GM19351 (cell line): ENCODE measurements at regions not wholly inside any gene's neighbourhood (a gene's known extent, or its start where the extent isn't known, plus 50 kb on each side); places are given as distances from the start of the nearest gene placed in this dataset.
A peak's percentile ranks its signal among the peaks of the same experiment; 100 is the strongest.

Experiments used
- ATAC-seq: cut with Tn5 transposase; IDR thresholded peaks from one replicate; pipeline ENCODE4 v1.9.1; 2021; ENCODE audit warnings: mild to moderate bottlenecking, moderate library complexity; ENCODE audit not compliant: unreplicated experiment

DNA sequence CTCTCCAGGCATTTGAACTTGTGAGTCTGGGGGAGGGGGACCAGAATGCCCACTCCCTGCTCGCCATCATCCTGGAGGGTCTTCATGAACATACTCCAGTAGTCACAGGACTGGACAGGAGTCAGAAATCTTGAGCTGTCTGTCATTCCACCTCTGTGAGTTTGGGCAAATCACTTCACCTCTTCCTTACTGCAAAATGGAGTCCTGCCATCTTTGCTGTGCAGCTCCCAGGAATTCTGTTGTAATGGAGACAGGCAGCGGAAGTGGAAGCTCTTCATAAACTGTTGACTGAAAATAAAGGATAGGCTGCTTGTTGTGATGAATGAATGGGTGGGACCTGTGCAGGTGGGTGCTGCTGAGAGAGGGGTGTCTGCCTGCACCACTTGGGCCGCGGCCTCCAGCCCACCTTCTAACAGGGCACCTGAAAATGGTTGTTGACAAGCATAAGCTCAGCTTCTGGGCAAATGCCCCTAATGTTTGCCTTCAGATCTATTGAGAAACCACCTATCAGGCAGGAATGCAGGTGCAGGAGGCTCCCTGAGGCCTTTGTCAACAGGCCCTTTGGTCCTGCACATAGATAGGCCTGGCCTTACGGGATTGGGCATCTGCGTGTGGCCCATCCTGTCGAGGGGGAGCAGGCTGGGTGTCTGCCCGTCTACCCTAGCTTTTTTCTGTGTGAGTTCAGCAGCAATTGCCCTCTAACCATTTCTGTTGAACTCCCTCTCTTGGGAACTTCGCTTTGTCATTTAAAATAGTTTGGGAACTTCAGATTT, 321.0 kb downstream of the RPS6KC1 start:
- ATAC-seq, result no peak

DNA sequence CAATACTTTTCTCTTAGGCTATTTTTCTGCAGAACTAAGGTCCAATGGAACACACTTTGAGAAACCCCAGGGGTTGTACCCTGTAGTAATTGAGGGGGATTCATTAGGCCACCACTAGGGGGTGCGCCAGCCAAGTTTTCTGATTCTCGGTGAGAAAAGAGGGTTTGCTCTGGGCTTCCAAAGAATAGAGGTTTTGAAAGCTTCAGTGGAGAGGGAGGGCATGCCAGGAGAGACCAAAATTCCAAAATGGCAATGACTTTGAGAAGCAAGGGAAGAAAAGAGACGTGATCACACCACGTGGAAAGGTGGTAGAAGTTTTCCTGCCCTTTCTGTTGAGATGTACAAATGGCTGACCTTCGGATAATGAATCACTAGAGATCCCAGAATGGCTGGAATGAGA, 323.3 kb downstream of the RPS6KC1 start:
- ATAC-seq, result peak; percentile 94

DNA sequence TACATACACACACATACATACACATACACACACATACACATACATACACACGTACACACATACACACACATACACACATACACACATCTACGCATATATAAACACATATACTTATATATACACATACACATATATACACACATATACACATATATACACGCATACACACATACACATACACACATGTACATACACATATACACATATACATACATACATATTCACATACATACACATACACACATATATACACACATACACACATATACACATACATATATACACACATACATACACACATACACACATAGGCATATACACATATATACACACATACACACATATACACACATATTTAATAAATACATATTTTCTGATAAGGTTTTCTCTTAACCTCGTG, 324.0 kb downstream of the RPS6KC1 start:
- ATAC-seq, result no peak

DNA sequence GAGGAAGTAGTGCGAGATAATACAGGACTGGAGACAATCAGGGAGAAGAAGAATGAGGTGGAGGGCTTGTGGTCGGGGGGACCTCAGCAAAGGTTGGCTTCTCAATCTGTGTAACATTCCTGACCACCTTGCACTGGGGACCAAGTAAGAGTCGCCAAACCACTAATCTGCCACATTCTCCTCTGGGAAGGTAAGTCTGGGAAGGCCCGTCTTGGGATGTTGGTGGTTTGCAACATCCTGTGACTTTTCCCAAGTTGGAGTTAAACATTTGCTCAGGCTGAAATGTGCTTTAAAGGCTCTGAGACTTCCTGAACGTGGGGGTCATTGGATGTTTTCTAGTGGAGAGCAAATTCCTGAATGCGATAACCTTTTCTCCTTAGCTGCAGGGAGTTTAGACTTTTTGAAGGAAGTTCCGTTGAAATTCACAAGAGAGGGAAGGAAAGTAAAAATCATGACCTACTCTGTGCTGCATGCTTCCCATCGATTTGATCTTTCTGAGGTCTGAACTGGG, 325.9 kb downstream of the RPS6KC1 start:
- no peak for ATAC-seq

DNA sequence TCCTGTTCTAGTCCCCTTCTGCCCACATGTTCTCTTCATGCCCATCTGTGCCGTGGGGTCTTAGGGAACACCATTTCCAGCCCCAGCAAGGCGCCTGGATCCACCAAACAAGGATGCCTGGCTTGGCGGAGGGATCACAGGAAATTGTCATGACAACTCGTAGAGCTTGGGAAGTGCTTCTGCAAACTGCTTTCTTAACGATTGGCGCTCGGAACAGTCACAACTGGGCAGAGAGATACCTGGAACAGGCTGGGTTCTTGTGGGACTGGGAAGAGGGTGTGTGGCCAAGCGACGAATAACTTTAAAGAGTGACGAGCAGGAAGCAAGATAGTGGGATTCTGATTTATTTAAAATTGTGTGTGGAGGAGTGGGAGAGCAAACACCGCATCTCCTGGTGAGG, 329.8 kb downstream of the RPS6KC1 start:
- ATAC-seq, result no peak

DNA sequence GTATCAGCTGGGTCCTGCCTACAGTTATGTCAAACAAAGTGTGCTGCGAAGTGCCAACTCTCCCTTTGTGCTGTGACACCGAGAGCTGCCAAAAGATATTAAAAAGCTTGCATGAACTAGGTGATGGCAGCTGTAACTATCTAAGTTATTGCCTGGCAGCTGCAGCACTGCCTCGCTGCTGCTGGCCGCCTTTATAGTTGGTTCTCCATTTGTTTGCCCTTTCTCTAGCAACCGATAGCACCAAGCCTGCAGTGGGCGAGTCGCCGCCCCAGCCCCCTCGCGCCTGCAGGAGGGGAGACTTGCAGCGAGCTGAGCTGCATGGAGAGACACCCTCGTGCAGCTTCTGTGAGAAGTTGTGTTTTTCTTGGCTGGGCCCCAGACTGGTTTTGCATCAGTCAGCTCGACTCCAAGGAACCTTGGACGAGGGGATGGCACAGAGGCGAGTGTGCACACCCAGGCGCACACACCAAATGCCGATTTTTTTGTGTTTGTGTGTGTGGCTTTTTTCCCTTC, 330.6 kb downstream of the RPS6KC1 start:
- no peak for ATAC-seq

DNA sequence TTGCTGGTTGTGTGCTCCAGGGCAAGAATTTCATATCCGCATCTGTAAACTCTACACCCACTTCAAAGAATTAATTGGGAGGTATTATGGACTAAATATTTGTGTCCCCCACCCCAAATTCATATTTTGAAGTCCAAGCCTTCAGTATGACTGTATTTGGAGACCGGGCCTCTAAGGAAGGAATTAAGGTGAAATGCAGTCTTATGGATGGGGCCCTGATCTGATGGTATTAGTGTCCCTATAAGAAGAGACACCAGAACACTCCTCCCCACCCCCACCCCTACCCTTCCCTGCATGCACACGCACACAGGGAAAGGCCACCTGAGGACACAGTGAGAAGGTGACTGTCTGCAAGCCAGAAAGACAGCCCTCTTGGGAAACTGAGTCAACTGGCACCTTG, 332.4 kb downstream of the RPS6KC1 start:
- ATAC-seq, result no peak

DNA sequence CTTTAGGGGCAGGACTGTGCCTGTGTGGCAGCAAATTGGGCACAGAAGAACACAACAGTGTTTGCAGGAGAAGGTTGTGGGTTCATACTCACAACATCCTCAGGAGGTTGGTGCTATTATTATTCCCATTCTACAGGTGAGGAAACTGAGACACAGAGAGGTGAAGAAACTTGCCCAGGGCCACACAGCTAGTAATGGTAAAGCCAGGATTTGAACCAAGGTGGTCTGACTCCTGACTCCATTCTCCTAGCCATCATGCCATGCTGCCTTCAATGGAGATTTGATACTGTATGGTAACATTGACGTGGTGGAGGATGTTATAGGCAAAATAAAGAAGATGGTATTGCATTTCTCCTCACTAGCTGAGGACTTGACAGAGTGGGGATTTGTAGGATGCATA, 334.2 kb downstream of the RPS6KC1 start:
- ATAC-seq, result no peak

DNA sequence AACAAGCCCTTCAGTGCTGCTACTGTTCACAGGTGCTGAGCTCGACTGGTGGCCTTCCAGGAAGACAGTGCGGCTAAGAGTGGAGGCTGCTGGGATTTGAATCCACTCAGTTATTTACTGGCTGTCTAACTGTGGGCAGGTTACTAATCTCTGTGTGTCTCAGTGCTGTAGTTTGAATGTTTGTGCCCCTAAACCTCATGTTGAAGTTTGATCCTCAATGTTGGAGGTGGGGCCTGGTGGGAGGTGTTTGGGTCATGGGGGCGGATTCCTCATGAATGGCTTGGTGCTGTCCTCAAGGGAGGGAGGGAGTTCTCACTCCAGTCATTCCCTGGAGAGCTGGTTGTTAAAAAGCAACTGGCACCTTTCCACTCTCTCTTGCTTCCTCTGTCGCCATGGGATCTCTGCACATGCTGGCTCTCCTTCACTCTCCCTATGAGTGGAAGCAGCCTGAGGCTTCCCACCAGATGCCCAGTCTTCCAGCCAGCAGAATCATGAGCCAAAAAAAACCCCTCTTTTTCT, 334.8 kb downstream of the RPS6KC1 start:
- no peak for ATAC-seq

DNA sequence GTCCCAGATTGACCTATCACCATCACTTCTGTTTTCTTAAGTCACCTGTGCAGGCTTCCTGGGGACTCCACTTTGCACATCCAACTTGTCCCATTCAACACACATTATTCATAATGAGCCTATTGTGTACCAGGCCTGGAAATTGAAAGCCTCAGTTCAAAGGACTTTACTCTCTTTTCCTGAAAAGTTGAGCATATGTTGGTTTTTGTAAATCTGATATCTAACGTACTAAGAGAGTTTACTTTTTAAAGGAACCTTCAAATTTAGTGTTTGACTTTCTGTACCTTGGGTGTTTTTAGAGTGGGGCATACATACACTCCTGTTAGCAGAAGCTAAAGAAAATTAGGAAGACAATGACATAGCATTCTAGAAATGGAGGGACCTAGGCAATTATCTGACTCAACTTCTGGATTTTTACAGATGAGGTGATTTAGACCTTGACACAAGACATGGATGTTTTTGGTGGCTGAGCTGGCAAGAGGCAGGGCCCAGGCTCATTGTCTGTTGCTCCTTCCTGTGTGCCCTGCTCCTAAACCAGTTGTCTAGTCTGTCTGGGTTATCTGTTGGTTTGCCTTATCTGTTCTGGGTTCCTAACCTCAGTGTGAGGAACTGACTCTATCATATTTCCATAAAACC, 336.5 kb downstream of the RPS6KC1 start:
- ATAC-seq, result no peak

DNA sequence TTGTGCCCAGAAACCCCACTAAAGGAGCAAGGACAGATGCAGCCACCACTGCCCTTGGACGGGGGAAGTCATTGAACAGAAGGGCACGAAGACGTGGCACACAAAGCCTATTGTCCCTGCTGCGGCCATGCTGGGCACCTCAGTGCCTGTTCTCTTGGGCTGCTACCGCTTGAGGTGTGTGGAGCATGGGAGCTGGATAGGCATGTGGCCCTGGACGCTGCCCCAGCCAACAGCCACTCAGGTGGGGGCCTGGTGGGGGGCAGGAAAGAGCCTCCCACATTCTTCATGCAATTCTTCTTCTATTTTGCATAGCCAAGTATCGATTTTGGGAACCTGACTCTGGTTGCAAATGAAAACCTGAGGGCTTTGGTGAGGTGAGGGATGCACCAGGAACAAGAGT, 337.2 kb downstream of the RPS6KC1 start:
- ATAC-seq, result no peak

DNA sequence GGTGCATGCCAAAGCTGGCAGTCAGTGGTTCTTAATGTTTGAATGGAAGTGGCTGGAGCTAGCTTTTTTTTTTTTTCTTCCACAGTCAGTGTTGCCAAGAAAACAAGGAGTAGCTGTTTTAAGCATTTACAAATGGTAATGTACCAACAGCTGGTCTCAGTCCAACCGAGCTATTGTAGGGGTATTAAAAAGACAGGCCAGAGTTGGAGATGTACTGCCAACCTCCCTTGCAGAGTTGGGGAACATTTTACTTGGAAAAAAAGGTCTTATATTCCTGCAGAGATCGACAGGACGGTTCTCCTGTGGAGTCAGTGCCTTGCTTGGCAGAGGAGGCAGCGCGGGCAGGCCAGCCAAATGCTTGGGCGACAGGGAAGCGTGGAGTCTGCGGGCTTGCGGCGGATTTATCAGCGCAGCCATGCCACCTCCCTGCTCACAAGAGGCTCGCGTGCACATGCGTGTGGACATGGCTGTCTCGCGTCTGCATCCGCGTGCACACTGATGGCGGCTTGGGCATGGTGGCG, 338.1 kb downstream of the RPS6KC1 start:
- ATAC-seq, result no peak

DNA sequence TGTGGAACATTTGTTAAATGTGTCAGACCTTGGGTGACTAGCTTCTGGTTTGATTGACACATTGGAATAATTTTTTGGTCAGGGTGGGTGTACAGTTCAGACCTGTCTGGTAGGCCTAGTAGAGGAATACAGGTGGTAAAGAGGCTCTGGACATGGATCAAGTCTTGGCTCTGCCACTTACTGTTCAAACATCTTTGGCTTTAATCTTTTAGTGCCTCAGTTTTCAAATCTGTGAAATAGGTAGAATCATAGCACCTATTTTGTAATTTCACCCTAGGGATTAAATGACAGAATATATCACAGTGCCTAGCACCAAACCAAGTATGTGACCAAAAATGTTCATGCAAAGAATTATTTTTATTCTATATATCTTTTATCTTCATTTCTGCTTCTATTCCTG, 340.4 kb downstream of the RPS6KC1 start:
- ATAC-seq, result no peak

DNA sequence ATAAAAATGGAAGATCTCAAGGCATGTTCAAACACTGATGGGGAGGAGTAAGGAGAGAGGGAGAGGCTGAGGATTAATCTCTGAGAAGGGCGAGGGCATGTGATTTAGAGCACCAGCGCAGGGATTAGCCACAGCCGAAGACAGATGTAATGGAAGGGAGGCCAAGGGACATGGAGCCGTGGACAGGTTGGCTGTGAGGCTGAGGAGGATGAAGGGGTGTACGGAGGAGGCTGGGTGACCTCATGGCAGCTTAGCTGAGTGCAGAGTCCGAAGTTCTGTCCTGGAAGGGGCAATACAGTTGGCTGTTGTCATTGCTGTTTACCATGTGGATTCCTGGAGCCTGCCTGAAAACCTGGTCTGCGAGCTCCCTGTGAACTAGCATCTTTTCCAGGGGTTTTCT, 342.8 kb downstream of the RPS6KC1 start:
- no peak for ATAC-seq

DNA sequence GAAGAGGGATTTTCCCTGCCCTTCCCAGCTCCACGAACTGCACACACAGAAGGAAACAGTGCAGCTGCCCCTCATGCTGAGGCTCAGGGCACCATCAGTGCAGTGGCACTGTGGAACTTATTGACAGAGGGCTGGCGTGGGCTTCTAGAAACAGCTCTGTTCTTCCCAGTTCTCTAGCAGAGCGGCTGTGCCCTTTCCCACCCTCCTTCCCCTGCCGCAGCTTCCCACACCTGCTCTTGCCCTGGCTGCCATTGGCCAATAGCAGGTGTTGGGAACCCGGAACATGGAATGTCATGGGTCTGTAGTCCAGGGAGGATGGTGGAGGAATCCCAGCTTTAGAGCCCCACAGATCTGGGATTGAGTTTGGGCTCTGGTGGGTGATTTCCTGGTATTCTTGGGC, 343.8 kb downstream of the RPS6KC1 start:
- no peak for ATAC-seq

DNA sequence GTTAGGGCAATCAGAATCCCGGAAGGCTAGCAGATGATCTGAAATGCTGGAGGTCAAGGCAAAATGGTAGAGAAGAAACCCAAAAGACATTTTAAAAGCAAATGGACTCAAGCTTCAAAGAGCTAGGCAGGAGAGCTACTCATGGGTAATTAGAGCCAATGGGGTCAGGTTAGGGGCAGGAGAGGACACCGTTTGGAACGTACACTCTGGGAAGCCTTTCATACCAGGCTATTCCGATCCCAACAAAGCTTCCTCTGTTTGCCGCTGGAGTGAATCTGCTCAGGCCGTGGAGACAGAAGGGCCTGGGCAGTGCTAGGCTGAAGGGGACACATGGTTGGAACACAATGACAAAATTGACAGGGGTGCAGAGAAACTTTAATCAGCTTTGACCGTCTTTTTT, 346.6 kb downstream of the RPS6KC1 start:
- ATAC-seq, result no peak

DNA sequence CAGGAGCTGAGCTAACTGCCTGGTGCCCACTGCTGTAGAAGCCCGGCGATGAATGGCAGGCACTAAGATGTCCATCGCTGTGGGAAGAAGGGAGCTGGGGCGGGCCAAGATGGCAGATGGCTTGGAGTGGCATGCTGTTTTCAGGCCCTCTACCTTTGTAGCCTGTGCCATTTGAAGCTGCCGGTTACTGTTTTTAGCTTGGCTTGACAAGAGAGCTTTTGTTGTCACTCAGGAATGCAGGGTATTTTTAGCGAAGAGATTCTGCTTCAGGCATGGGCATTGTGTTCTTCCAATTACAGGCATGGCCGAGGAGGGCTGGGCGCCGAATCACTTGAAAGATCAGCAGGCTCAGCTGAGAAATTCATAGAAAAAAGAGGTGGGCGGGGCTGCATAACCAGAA, 348.7 kb downstream of the RPS6KC1 start:
- ATAC-seq, result no peak

DNA sequence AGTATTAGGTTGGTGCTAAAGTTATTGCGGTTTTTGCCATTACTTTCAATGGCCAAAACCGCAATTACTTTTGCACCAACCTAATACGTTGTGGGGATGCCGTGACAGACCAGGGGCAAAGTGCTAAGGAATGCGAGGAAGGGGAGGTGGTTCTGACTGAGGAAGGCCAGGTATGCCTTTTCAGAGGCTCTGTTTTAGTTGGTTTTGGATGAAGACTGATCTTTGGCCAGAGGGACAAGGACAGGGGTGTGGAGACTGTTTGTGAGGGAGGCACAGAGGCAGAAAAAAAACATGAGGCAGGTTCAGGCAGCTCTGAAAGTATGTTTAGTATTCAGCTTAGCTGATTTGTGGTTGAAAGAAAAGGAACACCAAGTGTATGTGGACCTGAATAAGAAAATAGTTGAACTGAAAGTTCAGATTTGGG, 358.2 kb downstream of the RPS6KC1 start:
- no peak for ATAC-seq

DNA sequence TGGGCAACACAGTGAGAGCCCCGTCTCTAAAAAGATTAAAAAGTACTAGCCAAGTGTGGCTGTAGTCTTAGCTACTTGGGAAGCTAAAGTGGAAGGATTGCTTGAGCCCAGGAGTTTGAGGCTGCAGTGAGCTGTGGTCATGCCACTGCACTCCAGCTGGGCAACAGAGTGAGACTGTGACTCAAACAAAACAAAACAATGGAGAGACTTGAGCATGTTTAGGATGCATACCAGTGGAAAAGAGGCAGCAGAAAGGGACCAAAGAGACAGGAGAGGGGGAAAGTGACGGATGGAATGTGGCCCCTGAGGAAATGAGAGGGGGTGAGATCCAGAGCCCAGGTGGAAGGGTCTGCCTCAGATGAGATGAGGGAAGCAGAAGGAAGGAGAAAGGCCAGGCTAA, 358.9 kb downstream of the RPS6KC1 start:
- ATAC-seq, result no peak

DNA sequence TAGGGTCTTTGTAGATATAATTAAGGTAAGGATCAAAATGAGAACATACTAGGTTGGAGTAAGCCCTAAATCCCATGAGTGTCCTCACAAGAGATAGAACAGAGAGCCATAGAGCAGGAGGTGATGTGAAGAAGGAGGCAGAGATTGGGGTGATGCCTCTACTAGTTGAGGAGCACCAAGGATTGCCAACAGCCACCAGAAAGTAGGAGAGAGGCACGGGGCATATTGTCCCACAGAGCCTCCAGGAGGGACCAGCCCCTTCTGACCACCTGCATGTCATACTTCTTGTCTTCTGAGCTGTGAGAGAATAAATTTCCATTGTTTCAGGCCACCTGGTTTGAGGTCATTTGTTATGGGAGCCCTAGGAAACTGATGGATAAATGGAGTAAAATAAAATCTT, 363.3 kb downstream of the RPS6KC1 start:
- no peak for ATAC-seq

DNA sequence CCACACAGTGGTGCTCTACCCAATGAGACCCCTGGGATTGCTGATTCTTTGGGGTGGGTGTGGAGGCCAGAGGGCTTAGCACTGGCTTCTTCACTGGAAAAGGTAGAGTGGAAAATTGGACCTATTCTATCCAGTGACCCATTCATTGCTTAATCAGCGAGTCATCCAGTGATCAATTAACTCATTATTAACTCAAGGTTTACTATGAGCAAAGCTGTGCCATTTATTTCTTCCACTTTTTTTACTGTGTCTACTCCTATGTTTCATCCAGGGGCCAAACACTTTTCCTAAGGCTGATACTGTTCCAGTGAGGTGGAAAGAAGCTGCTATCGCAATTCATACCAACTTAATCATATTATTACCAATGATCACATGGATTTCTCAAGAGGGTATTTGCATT, 363.9 kb downstream of the RPS6KC1 start:
- ATAC-seq, result no peak
